HG02678 (cell line): ENCODE measurements at regions not wholly inside any gene's neighbourhood (a gene's known extent, or its start where the extent isn't known, plus 50 kb on each side); places are given as distances from the start of the nearest gene placed in this dataset.
"Not testable (repeated sequence)": the region's sequence is repeated elsewhere in the genome, so short reads cannot be mapped to it uniquely, and the experiment has no call there.

Experiments
- ATAC-seq: cut with Tn5 transposase; IDR thresholded peaks from one replicate; pipeline ENCODE4 v1.9.1; 2021; ENCODE audit warnings: mild to moderate bottlenecking, moderate library complexity; ENCODE audit not compliant: unreplicated experiment

DNA sequence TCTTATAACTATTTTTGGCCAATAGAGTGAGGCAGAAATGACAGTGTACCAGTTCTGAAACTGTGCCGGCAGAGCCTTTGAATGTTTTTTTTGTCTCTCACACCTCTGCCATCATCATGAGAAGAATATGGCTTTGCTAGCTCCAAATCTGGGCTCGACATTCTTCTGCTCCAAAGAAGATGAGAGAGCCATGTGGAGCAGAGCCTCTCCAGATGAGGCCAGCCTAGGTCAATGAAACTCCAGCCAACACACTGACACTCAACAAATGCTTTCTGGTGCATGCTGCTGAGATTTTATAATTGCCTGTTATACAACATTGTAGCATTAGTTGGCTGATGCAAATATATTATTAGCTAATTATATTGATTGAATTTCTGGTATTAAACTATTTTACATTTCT, 154.7 kb downstream of the SLC38A4 start:
- no peak for ATAC-seq

- ATAC-seq: no peak
Measured at GRCh38 chr12:46670636-46671035, 155.2 kb downstream of the SLC38A4 start.

- ATAC-seq: no peak
Measured at GRCh38 chr12:46669720-46670119, 156.1 kb downstream of the SLC38A4 start.

- no peak for ATAC-seq
Measured at GRCh38 chr12:46667551-46667950, 158.2 kb downstream of the SLC38A4 start.

DNA sequence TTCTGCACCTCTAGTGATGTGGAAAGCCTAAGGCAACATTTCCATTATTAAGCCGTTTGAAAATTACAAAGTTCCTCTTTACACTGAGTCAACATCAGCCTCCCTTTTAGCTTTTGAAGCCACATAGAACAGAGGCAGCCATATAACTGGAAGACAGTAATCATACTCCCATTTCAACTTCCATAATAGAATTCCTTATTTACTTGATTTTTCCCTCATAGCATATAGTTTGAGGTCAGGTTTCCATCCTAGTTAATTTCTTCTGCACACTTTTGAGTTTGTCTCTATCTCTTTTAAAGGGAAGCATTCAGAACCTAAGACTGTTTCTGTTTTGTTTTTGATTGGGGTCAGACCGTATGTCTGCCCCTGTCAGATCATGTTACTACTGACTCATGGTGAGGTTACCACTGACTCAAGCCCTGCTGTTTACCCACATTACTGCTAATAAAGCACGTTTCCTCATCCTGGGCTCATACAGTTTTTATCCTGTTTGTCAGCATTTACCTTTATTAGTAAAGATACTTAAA, 161.0 kb downstream of the SLC38A4 start:
- peak; percentile 48 for ATAC-seq

- no peak for ATAC-seq
Measured at GRCh38 chr12:46663318-46663717, 162.5 kb downstream of the SLC38A4 start.

DNA sequence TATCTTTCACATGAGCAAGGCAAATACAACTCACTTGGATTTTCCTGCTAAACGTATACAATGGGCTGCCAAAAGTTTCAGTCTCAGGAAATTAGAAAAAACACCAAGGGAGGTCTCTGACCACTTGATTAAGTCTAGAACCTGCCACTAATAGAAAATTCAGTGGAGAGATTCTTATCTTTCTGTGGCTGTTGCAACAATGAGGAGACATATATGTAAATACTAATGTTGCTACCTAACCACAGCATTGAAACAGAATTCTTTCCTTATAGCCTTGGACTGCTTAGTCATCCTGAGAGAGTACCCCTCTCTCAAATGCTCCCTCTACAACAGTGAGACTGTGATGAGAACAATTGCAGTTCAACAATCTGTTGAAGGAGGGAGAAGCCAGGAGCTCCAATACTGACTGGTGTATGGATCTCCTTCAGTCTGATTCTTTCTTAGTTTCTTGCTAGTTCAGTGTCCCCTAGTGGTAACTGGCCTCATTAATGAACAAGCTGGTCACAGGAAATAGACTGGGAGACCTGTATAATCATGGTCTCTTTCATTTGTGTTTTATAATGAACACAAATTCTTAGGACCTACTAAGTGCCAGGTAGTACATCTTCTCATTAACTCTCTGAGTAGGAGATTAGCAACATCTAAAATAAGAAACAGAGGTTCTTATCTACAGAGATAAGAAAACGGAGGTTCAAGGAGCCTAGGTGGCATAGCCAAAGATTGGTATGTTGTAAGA, 164.5 kb downstream of the SLC38A4 start:
- peak; percentile 74 for ATAC-seq

- ATAC-seq: no peak
Measured at GRCh38 chr12:46660719-46661109, 165.1 kb downstream of the SLC38A4 start.

DNA sequence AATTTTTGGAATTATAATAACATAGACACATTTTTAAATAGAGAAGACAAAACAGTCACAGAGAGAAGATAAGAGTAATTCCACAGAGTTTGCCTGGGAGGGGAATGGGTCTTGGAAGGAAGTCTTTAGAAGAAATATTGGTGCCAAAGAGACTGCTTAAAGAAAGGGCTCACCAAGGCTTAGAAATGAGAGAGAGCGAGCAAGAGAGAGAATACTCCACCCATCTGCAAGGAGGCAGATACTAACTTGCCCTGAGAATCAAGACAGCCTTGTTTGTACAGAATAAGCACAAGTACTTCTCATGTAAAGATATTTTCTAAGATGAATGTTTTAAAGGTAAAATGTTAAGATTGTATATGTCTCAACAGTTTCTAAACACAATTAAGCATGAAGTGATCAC, 165.5 kb downstream of the SLC38A4 start:
- ATAC-seq: no peak

GRCh38 chr12:46659824-46660223, 166.0 kb downstream of the SLC38A4 start:
- ATAC-seq: no peak

DNA sequence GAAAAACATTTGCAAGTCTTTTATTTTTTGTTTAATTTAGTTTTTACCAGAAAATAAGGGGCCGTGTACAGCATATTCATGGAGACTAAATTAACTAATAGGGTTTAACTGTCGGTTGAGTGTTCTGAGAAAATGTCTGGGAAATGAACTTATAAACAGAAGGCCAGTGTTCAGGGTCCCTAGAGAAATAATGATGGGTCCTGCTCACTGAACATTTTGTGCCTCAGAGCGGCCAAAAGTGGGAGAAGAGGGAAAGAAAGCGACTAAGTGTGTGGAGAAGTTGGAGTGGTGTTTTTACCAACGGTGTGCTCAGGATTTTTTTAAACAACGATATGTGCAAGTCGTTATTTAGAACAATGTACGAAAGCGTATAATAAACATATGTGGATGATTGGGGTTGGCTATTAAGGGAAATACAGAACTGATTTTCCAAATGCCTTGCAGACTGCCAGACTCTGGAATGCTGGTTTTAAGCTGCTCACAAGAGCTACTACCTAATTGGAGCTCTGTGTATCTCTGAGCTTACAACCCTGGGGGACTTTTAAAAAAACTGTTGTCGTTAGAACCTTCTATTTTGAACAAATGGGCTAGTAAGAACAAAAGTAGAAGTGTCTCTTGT, 166.7 kb downstream of the SLC38A4 start:
- ATAC-seq: no peak

GRCh38 chr12:46657453-46658411, 168.1 kb downstream of the SLC38A4 start:
- no peak for ATAC-seq

DNA sequence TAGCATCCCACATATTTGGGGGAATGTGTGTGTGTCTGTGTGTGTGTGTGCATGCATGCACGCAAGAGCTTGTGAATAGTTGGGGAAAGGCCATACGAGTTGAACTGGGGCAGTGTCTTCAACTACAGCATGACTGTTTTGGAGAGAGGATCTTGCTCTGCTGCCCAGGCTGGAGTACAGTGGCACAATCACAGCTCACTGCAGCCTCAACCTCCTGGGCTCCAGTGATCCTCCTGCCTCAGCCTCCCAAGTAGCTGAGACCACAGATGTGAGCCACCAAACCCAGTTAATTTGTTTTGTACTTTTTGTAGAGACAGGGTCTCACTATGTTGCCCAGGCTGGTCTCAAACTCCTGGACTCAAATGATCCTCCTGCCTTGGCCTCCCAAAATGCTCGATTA, 169.8 kb downstream of the SLC38A4 start:
- ATAC-seq: not testable (repeated sequence)

DNA sequence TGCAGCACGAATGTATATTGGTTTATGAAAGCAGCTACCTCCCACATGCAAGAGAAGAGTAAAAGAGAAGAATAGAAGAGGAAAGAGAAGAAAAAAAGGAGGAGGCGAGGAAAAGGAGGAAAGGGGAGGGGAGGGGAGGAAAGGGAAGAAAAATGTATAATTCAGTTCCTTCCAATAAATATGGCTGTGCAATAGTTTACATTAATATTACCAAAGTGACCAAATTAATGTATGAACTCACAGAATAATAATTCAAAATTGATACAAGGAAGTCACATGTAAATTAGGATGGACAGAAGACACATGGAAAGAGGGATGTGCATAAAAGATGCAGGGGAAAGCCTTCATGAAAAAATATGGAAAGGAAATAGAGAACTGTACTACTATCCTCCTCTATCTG, 172.5 kb downstream of the SLC38A4 start:
- no peak for ATAC-seq

DNA sequence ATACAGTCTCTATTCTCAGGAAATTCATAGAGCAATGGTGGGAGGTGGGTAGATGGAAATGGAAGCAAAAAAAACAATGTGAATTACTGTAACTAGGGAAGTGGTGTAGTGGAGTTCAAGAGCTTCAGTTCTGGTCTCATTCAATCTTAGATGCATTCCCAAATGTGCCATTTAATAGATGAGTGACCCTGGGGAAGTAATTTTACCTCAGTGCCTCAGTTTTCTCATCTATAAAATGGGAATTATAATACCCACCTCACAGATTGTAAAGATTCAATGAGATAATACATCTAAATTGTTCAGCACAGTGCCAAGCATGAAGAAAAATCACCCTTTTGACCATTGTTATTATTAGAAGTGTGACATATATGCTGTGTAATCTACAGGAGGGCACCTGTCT, 173.1 kb downstream of the SLC38A4 start:
- ATAC-seq: no peak

DNA sequence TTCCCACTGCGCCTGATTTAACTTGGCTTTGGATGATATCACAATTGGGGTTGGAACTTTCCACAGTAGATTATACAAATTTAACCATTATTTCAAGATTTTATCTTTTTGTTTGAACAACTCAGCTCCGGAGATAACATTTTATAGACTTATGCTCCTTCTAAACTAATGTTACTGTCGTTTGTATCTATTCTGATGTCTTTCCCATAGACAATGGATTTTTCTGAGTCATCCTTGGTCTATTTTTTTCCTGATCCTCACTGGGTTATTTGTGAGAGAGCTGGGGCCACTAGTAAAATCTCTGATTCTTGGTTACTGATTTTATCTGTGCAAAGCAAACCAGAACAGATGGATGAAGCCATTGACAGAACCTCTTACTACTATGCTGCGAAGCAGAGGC, 175.1 kb downstream of the SLC38A4 start:
- no peak for ATAC-seq

DNA sequence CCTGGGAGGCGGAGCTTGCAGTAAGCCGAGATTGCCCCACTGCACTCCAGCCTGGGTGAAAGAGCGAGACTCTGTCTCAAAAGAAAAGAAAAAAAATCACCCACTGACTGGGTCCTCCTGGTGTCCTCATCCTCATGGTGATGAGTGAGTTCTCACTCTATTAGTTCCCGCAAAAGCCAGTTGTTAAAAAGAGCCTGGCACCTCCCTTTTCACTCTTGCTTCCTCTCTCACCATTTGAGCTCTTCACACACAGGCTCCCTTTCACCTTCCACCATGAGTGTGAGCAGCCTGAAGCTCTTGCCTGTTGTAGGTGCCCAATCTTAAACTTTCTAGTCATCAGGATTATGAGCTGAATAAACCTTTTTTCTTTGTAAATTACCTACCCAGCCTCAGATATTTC, 176.4 kb downstream of the SLC38A4 start:
- ATAC-seq: no peak

DNA sequence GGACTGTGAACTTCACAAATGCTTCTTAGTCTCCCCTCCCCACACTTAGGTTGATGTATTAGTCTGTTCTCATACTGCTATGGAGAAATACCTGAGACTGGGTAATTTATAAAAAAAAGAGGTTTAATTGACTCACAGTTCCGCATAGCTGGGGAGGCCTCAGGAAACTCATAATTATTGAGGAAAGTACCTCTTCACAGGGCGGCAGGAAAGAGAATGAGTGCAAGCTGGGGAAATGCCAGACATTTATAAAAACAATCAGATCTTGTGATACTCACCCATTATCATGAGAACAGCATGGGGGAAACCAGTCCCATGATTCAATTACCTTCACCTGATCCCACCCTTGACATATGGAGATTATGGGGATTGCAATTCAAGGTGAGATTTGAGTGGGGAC, 178.8 kb downstream of the SLC38A4 start:
- no peak for ATAC-seq

DNA sequence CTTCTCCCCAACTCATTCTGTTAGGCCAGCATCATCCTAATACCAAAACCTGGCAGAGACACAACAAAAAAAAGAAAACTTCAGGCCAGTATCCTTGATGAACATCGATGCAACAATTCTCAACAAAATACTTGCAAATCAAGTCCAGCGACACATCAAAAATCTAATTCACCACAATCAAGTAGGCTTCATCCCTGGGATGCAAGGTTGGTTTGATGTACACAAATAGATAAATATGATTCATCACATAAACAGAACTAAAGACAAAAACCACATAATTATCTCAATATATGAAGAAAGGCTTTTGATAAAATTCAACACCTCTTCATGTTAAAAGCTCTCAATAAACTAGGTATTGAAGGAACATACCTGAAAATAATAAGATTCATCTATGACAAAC, 184.1 kb downstream of the SLC38A4 start:
- not testable (repeated sequence) for ATAC-seq

- ATAC-seq: no peak
Measured at GRCh38 chr12:46635818-46636217, 190.0 kb downstream of the SLC38A4 start.
